ENCODE measurements at regions not wholly inside any gene's neighbourhood (a gene's known extent, or its start where the extent isn't known, plus 50 kb on each side); places are given as distances from the start of the nearest gene placed in this dataset.

DNA sequence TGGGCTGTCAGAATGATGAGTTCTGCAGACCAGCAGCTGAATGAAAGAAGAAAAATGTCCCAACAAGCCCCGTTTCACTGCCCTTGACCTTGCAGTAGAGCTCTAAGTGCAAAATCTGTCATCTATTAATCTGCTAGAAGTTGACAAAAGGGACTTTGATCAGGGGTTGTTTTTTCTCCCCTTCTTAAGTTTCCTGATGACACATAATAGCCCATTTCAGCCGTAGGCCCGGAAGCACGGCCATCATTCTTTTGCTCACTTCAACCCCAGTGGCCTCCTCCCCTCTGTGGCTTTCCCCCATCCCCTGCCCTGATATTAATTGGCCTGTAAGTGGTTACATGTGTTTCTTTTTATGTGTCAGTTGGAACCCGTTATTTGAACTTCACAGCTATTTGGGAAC is 298.9 kb downstream of the RPLP1 start:
- peaks cover 68% of the 10 kb centered on the region for H3K4me1 ChIP-seq (ENCODE audit: low read length)
- peak overlapping the region; percentile 34; the same call in 1 of the 2 replicates for H3K4me2 ChIP-seq (ENCODE audit: low read depth, low read length)
- H3K36me3 ChIP-seq (replicated peaks; ENCODE audit: insufficient read depth, low read length), result no peaks in the 10 kb centered on the region
- H2AFZ ChIP-seq (ENCODE audit: low read length), result no peak overlapping the region
- H3K4me3 ChIP-seq (ENCODE audit: low read length), result no peak overlapping the region
- H3K27ac ChIP-seq (ENCODE audit: low read length), result no peak overlapping the region; the same call in 1 of the 2 replicates
- no peak overlapping the region for H3K9ac ChIP-seq (ENCODE audit: low read length)
- peaks cover 34% of the 10 kb centered on the region for H3F3A ChIP-seq (ENCODE audit: insufficient read depth, low read length)
- H3K9me2 ChIP-seq (replicated peaks; ENCODE audit: insufficient read depth, low read length), result no peaks in the 10 kb centered on the region
- TF ChIP-seq EZH2 (optimal IDR thresholded peaks at IDR 0.05; ENCODE audit: low read depth, low read length) (no peak), EZH2phosphoT487 (IDR thresholded peaks at IDR 0.05; ENCODE audit: low read length) (no peak), CTCF (IDR thresholded peaks at IDR 0.05; ENCODE audit: low read length) (no peak)
- H3K79me2 ChIP-seq (ENCODE audit: low read length), result no peaks in the 10 kb centered on the region
- no peaks in the 10 kb centered on the region for H3K27me3 ChIP-seq (replicated peaks; ENCODE audit: insufficient read depth, low read length)
- no peak for DNase-seq
- H3K9me3 ChIP-seq (replicated peaks; ENCODE audit: insufficient read depth, low read length), result no peaks in the 10 kb centered on the region
- no peaks in the 10 kb centered on the region for H4K20me1 ChIP-seq (ENCODE audit: insufficient read depth, low read length)

DNA sequence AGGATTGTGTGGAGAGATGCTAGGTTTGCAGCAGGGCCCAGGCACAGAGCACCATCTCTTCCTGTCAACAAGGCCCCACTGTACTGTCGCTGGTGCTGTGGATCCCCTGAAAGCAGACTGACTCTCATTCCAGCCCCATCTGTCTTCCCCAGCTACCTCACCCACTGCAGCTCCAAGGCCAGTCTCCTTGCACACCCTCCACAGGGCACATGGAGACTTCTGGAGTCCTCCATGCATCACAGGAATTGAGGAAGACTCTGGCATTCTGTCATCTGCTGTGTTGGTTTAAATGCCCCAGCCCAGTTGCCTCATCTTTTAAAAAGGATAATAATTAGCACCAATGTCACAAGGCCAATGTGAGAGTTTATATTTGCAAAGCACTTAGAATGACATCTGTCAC is 301.2 kb downstream of the RPLP1 start:
- Histone ChIP-seq H3K79me2 (ENCODE audit: low read length) (no peaks in the 10 kb centered on the region), H3K27me3 (replicated peaks; ENCODE audit: insufficient read depth, low read length) (no peaks in the 10 kb centered on the region), H3K9me3 (replicated peaks; ENCODE audit: insufficient read depth, low read length) (no peaks in the 10 kb centered on the region), H3K4me1 (ENCODE audit: low read length) (peaks cover 89% of the 10 kb centered on the region), H3F3A (ENCODE audit: insufficient read depth, low read length) (peaks cover 48% of the 10 kb centered on the region), H3K9me2 (replicated peaks; ENCODE audit: insufficient read depth, low read length) (no peaks in the 10 kb centered on the region), H3K4me3 (ENCODE audit: low read length) (no peak overlapping the region), H3K36me3 (replicated peaks; ENCODE audit: insufficient read depth, low read length) (no peaks in the 10 kb centered on the region), H2AFZ (ENCODE audit: low read length) (no peak overlapping the region), H3K4me2 (ENCODE audit: low read depth, low read length) (no peak overlapping the region), H3K27ac (ENCODE audit: low read length) (peak overlapping the region; percentile 94; the same call in 1 of the 2 replicates), H3K9ac (ENCODE audit: low read length) (no peak overlapping the region), H4K20me1 (ENCODE audit: insufficient read depth, low read length) (no peaks in the 10 kb centered on the region)
- no peak for TF ChIP-seq EZH2phosphoT487 (IDR thresholded peaks at IDR 0.05; ENCODE audit: low read length)
- TF ChIP-seq CTCF (IDR thresholded peaks at IDR 0.05; ENCODE audit: low read length), result no peak
- no peak for TF ChIP-seq EZH2 (optimal IDR thresholded peaks at IDR 0.05; ENCODE audit: low read depth, low read length)
- DNase-seq, result no peak

GRCh38 chr15:69754313-69754712 is 301.7 kb downstream of the RPLP1 start:
- TF ChIP-seq EZH2 (optimal IDR thresholded peaks at IDR 0.05; ENCODE audit: low read depth, low read length), result no peak
- no peak for TF ChIP-seq CTCF (IDR thresholded peaks at IDR 0.05; ENCODE audit: low read length)
- TF ChIP-seq EZH2phosphoT487 (IDR thresholded peaks at IDR 0.05; ENCODE audit: low read length), result no peak
- no peak for DNase-seq
- Histone ChIP-seq H2AFZ (ENCODE audit: low read length) (no peak overlapping the region), H3K27me3 (replicated peaks; ENCODE audit: insufficient read depth, low read length) (no peaks in the 10 kb centered on the region), H3K36me3 (replicated peaks; ENCODE audit: insufficient read depth, low read length) (no peaks in the 10 kb centered on the region), H3K4me1 (ENCODE audit: low read length) (peaks cover 93% of the 10 kb centered on the region), H4K20me1 (ENCODE audit: insufficient read depth, low read length) (no peaks in the 10 kb centered on the region), H3K4me3 (ENCODE audit: low read length) (0 out of 2 replicates have a peak overlapping the region, but pooled peaks have one; percentile 35), H3K9ac (ENCODE audit: low read length) (no peak overlapping the region; the same call in 1 of the 2 replicates), H3K9me3 (replicated peaks; ENCODE audit: insufficient read depth, low read length) (no peaks in the 10 kb centered on the region), H3F3A (ENCODE audit: insufficient read depth, low read length) (peaks cover 51% of the 10 kb centered on the region), H3K4me2 (ENCODE audit: low read depth, low read length) (peak overlapping the region; percentile 71), H3K79me2 (ENCODE audit: low read length) (no peaks in the 10 kb centered on the region), H3K9me2 (replicated peaks; ENCODE audit: insufficient read depth, low read length) (no peaks in the 10 kb centered on the region), H3K27ac (ENCODE audit: low read length) (peak overlapping the region; percentile 94)

All from MM.1S (cell line).